NCI-H1417 treated with DMSO at 0.1 percent for 48 hours (cell line): ENCODE measurements at regions not wholly inside any gene's neighbourhood (a gene's known extent, or its start where the extent isn't known, plus 50 kb on each side); places are given as distances from the start of the nearest gene placed in this dataset.
"Not testable (repeated sequence)": the region's sequence is repeated elsewhere in the genome, so short reads cannot be mapped to it uniquely, and the experiment has no call there.

Experiments
- DNase-seq: peaks from one replicate; lab custom pipeline; 2025; lab: John Stamatoyannopoulos, UW

- no peak for DNase-seq
Observed at GRCh38 chr10:71084061-71084817, 128.1 kb upstream of the UNC5B start.

- no peak for DNase-seq
Observed at GRCh38 chr10:71084818-71085126, 127.6 kb upstream of the UNC5B start.

GRCh38 chr10:71085689-71086438 is 126.5 kb upstream of the UNC5B start:
- no peak for DNase-seq

GRCh38 chr10:71086439-71087080 is 125.8 kb upstream of the UNC5B start:
- DNase-seq = no peak

GRCh38 chr10:71087622-71088021 is 124.7 kb upstream of the UNC5B start:
- no peak for DNase-seq

- DNase-seq = no peak
Observed at GRCh38 chr10:71088054-71088453, 124.3 kb upstream of the UNC5B start.

GRCh38 chr10:71088578-71088977 is 123.8 kb upstream of the UNC5B start:
- DNase-seq = not testable (repeated sequence)

GRCh38 chr10:71089162-71089561 is 123.2 kb upstream of the UNC5B start:
- DNase-seq = no peak

GRCh38 chr10:71090330-71090729 is 122.0 kb upstream of the UNC5B start:
- DNase-seq = no peak

GRCh38 chr10:71090801-71091200 is 121.6 kb upstream of the UNC5B start:
- no peak for DNase-seq

- DNase-seq = no peak
Observed at GRCh38 chr10:71092812-71093401, 119.5 kb upstream of the UNC5B start.

- no peak for DNase-seq
Observed at GRCh38 chr10:71093531-71093930, 118.8 kb upstream of the UNC5B start.

- no peak for DNase-seq
Observed at GRCh38 chr10:71094712-71095390, 117.5 kb upstream of the UNC5B start.

- no peak for DNase-seq
Observed at GRCh38 chr10:71099731-71100361, 112.5 kb upstream of the UNC5B start.

GRCh38 chr10:71103961-71104360 is 108.4 kb upstream of the UNC5B start:
- DNase-seq = no peak

- not testable (repeated sequence) for DNase-seq
Observed at GRCh38 chr10:71106151-71106550, 106.2 kb upstream of the UNC5B start.

GRCh38 chr10:71107117-71107516 is 105.3 kb upstream of the UNC5B start:
- DNase-seq = not testable (repeated sequence)

- not testable (repeated sequence) for DNase-seq
Observed at GRCh38 chr10:71108042-71108441, 104.3 kb upstream of the UNC5B start.

GRCh38 chr10:71112138-71112785 is 100.1 kb upstream of the UNC5B start:
- no peak for DNase-seq

- DNase-seq = no peak
Observed at GRCh38 chr10:71116426-71116825, 95.9 kb upstream of the UNC5B start.

GRCh38 chr10:71117589-71117988 is 94.8 kb upstream of the UNC5B start:
- not testable (repeated sequence) for DNase-seq
